IMR-90 (cell line): ENCODE measurements at regions not wholly inside any gene's neighbourhood (a gene's known extent, or its start where the extent isn't known, plus 50 kb on each side); places are given as distances from the start of the nearest gene placed in this dataset.

Source experiments
- ATAC-seq: fragments of 200-7000 bp; cut with Tn5 transposase; 2 replicates; pipeline ENCODE4 v1.9.1; 2020; ENCODE audit warnings: low read depth, mild to moderate bottlenecking, moderate library complexity
- BruUV-seq: library from RNA; stranded (reverse); fragments of 400-500 nt; replicated peaks from 2 replicates; lab custom pipeline; 2021; lab: Mats Ljungman, UMichigan
- CTCF ChIA-PET: fragments of 300-600 bp; formaldehyde crosslinking; extraction: SDS; loops from one replicate; lab custom pipeline; 2021; ENCODE audit warnings: antibody characterized with exemption; lab: Yijun Ruan, JAX
- POLR2A ChIA-PET: fragments of 300-600 bp; sonication (Branson Sonifier 250); formaldehyde crosslinking; loops from one replicate; lab custom pipeline; 2022; ENCODE audit warnings: antibody characterized with exemption; ENCODE audit not compliant: unreplicated experiment; lab: Charles Lee
- DNase-seq: peaks from one replicate; pipeline ENCODE4 v3.0.0; 2013
- H2AFZ ChIP-seq: replicated peaks from 2 replicates; pipeline ENCODE3; 2013; ENCODE audit warnings: low read length, mild to moderate bottlenecking; ENCODE audit not compliant: poor library complexity
- H2AK5ac ChIP-seq: 2 replicates; pipeline ENCODE4 v1.6.1; 2013; ENCODE audit warnings: low read depth, low read length, inconsistent platforms
- H2AK9ac ChIP-seq: replicated peaks from 2 replicates; pipeline ENCODE3; 2013; ENCODE audit warnings: mild to moderate bottlenecking, low read depth, low read length, moderate library complexity; ENCODE audit not compliant: poor library complexity
- H2BK120ac ChIP-seq: 2 replicates; pipeline ENCODE4 v1.6.1; 2013; ENCODE audit warnings: low read depth, low read length, inconsistent platforms
- H2BK15ac ChIP-seq: 3 replicates; pipeline ENCODE4 v1.6.1; 2013; ENCODE audit warnings: low read depth, low read length, inconsistent platforms
- H2BK20ac ChIP-seq: 2 replicates; pipeline ENCODE4 v1.6.1; 2013; ENCODE audit warnings: low read depth, mild to moderate bottlenecking, inconsistent platforms, low read length, moderate library complexity
- H2BK5ac ChIP-seq: 2 replicates; pipeline ENCODE4 v1.6.1; 2013; ENCODE audit warnings: mild to moderate bottlenecking, low read depth, low read length, inconsistent platforms; ENCODE audit not compliant: poor library complexity, severe bottlenecking
- H3K14ac ChIP-seq: replicated peaks from 2 replicates; pipeline ENCODE4 v1.6.1; 2013; ENCODE audit warnings: low read depth, low read length, inconsistent platforms
- H3K18ac ChIP-seq: 2 replicates; pipeline ENCODE4 v1.6.1; 2013; ENCODE audit warnings: low read depth, low read length, control low read depth
- H3K23ac ChIP-seq: 2 replicates; pipeline ENCODE4 v1.6.1; 2013; ENCODE audit warnings: low read depth, low read length, inconsistent platforms
- H3K27ac ChIP-seq: 2 replicates; pipeline ENCODE4 v1.5.1; 2013; ENCODE audit warnings: mild to moderate bottlenecking, control low read depth, low read length; ENCODE audit not compliant: insufficient read depth
- H3K27me3 ChIP-seq: 2 replicates; pipeline ENCODE4 v1.6.1; 2013; ENCODE audit warnings: low read length; ENCODE audit not compliant: control insufficient read depth, insufficient read depth
- H3K36me3 ChIP-seq: 2 replicates; pipeline ENCODE4 v1.6.1; 2013; ENCODE audit warnings: low read length, mixed read lengths; ENCODE audit not compliant: control insufficient read depth, insufficient read depth
- H3K4ac ChIP-seq: 2 replicates; pipeline ENCODE4 v1.6.1; 2013; ENCODE audit warnings: low read depth, low read length, inconsistent platforms
- H3K4me1 ChIP-seq: 2 replicates; pipeline ENCODE4 v1.6.1; 2013; ENCODE audit warnings: low read length, mixed read lengths; ENCODE audit not compliant: control insufficient read depth, insufficient read depth
- H3K4me2 ChIP-seq: 2 replicates; pipeline ENCODE4 v1.6.1; 2013; ENCODE audit warnings: low read depth, mild to moderate bottlenecking, control low read depth, low read length, moderate library complexity
- H3K4me3 ChIP-seq: 2 replicates; pipeline ENCODE4 v1.5.1; 2013; ENCODE audit warnings: low read depth, mild to moderate bottlenecking, control low read depth, low read length, moderate library complexity; ENCODE audit not compliant: insufficient read depth
- H3K56ac ChIP-seq: 2 replicates; pipeline ENCODE4 v1.6.1; 2013; ENCODE audit warnings: low read length, inconsistent platforms; ENCODE audit not compliant: insufficient read depth; ENCODE audit errors: extremely low read depth
- H3K79me1 ChIP-seq, 2 experiments: 2 replicates each; pipeline ENCODE4 v1.6.1; 2013; ENCODE audit warnings: low read length in 2 of 2, inconsistent platforms in 1 of 2, low read depth in 1 of 2
- H3K9ac ChIP-seq: 2 replicates; pipeline ENCODE4 v1.6.1; 2013; ENCODE audit warnings: low read depth, low read length, control low read depth
- H3K9me1 ChIP-seq: 2 replicates; pipeline ENCODE4 v1.6.1; 2013; ENCODE audit warnings: low read length, inconsistent platforms; ENCODE audit not compliant: insufficient read depth
- H3K9me3 ChIP-seq: 2 replicates; pipeline ENCODE4 v1.6.1; 2013; ENCODE audit warnings: low read length; ENCODE audit not compliant: control insufficient read depth, insufficient read depth
- H4K20me1 ChIP-seq: 2 replicates; pipeline ENCODE4 v1.6.1; 2013; ENCODE audit warnings: low read length, inconsistent platforms; ENCODE audit not compliant: insufficient read depth
- H4K5ac ChIP-seq: 2 replicates; pipeline ENCODE4 v1.6.1; 2013; ENCODE audit warnings: mild to moderate bottlenecking, low read depth, low read length, control low read depth
- H4K8ac ChIP-seq, 2 experiments: 2 replicates each; pipeline ENCODE4 v1.6.1; 2013; ENCODE audit warnings: low read depth in 2 of 2, low read length in 2 of 2, control low read depth in 1 of 2, inconsistent platforms in 1 of 2
- H4K91ac ChIP-seq: 2 replicates; pipeline ENCODE4 v1.6.1; 2013; ENCODE audit warnings: low read depth, low read length, inconsistent platforms; ENCODE audit not compliant: insufficient read depth
- NFE2L2 ChIP-seq: fragments of 150-350 bp; IDR thresholded peaks from 2 replicates; pipeline ENCODE4 v1.6.1; 2016; ENCODE audit warnings: low read depth, mild to moderate bottlenecking, low read length
- WGBS, 2 experiments: methylation state at CpG; one replicate each; pipeline versions ENCODE4 v1.1.5 to v1.1.7; 2013; ENCODE audit warnings: missing lambda C conversion rate in 2 of 2; ENCODE audit not compliant: insufficient read length in 1 of 2; ENCODE audit errors: extremely low coverage in 2 of 2; 5-methylcytosine and 5-hydroxymethylcytosine counted together
- dilution Hi-C: fragments of 300-500 bp; cut with HindIII; formaldehyde crosslinking; loops from one replicate; pipeline ENCODE4 v1.14.3; 2018; ENCODE audit warnings: low sequenced_read_pairs; ENCODE audit not compliant: unreplicated experiment
- in situ Hi-C: fragments of 300-500 bp; cut with MboI; formaldehyde crosslinking; loops from 3 replicates; pipeline ENCODE4 v1.14.3; 2019; ENCODE audit warnings: low sequenced_read_pairs, inconsistent platforms, mixed read lengths
- intact Hi-C: fragments of 100-400 bp; cut with micrococcal nuclease; formaldehyde crosslinking; loops from 2 replicates; pipeline ENCODE4 v1.10.0; 2022

- H2BK5ac ChIP-seq, result no peak overlapping the region
- no peak overlapping the region for H3K4me2 ChIP-seq
- H3K27ac ChIP-seq, result no peak overlapping the region
- no peak overlapping the region for H2AK5ac ChIP-seq
- H2BK120ac ChIP-seq, result no peak overlapping the region
- no peak overlapping the region for H3K14ac ChIP-seq
- BruUV-seq, result no TSS peak
- POLR2A ChIA-PET, result no interaction called here
- H2BK20ac ChIP-seq, result no peak overlapping the region
- H3K4ac ChIP-seq, result no peak overlapping the region
- dilution Hi-C loops, result no loop called here
- H3K9me1 ChIP-seq, result no peaks in the 10 kb centered on the region
- TF ChIP-seq NFE2L2, result no peak
- in situ Hi-C loops, result no loop called here
- H4K8ac ChIP-seq, result no peak overlapping the region
- H3K27me3 ChIP-seq, result no peaks in the 10 kb centered on the region
- H2BK15ac ChIP-seq, result no peak overlapping the region
- no peak overlapping the region for H3K9ac ChIP-seq
- no peak overlapping the region for H2AFZ ChIP-seq
- no peak overlapping the region for H3K18ac ChIP-seq
- no peaks in the 10 kb centered on the region for H4K20me1 ChIP-seq
- no peak overlapping the region for H3K56ac ChIP-seq
- H2AK9ac ChIP-seq, result no peak overlapping the region
- no peak for ATAC-seq
- WGBS, 2 experiments, result 100% methylated on average over 1 of the region's 5 CpGs; no CpG with 5 or more reads in 1 of the 2 experiments
- no peaks in the 10 kb centered on the region for H3K4me1 ChIP-seq
- H3K36me3 ChIP-seq, result no peaks in the 10 kb centered on the region
- no peaks in the 10 kb centered on the region for H3K9me3 ChIP-seq
- intact Hi-C loops, result no loop called here
- DNase-seq, result no peak
- H3K23ac ChIP-seq, result no peak overlapping the region
- H4K5ac ChIP-seq, result no peak overlapping the region
- no peaks in the 10 kb centered on the region for H3K79me1 ChIP-seq
- CTCF ChIA-PET, result no interaction called here
- no peak overlapping the region for H3K4me3 ChIP-seq
- no peak overlapping the region for H4K91ac ChIP-seq
Observed at GRCh38 chr18:67901573-67901972, 385.1 kb upstream of the DSEL start.
